Epithelial cell of proximal tubule (primary cell): ENCODE measurements at regions not wholly inside any gene's neighbourhood (a gene's known extent, or its start where the extent isn't known, plus 50 kb on each side); places are given as distances from the start of the nearest gene placed in this dataset.

ENCODE experiments used
- DNase-seq: peaks from one replicate; pipeline ENCODE4 v3.0.0-alpha.2; 2011; ENCODE audit warnings: low read depth
- H3K4me3 ChIP-seq: 2 replicates; pipeline ENCODE4 v1.5.1; 2011; ENCODE audit warnings: low read depth, mild to moderate bottlenecking, low read length
- TF ChIP-seq, protein P1 (sequence below): conservative IDR thresholded peaks from 2 replicates; pipeline ENCODE4 v1.5.1; 2012; ENCODE audit warnings: low read depth, mild to moderate bottlenecking, low read length

GRCh38 chr10:98321186-98321780 lies 53.3 kb upstream of the LOXL4 start:
- no peak overlapping the region for H3K4me3 ChIP-seq
- TF ChIP-seq, protein P1, sequence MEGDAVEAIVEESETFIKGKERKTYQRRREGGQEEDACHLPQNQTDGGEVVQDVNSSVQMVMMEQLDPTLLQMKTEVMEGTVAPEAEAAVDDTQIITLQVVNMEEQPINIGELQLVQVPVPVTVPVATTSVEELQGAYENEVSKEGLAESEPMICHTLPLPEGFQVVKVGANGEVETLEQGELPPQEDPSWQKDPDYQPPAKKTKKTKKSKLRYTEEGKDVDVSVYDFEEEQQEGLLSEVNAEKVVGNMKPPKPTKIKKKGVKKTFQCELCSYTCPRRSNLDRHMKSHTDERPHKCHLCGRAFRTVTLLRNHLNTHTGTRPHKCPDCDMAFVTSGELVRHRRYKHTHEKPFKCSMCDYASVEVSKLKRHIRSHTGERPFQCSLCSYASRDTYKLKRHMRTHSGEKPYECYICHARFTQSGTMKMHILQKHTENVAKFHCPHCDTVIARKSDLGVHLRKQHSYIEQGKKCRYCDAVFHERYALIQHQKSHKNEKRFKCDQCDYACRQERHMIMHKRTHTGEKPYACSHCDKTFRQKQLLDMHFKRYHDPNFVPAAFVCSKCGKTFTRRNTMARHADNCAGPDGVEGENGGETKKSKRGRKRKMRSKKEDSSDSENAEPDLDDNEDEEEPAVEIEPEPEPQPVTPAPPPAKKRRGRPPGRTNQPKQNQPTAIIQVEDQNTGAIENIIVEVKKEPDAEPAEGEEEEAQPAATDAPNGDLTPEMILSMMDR = no peak
- no peak for DNase-seq

DNA sequence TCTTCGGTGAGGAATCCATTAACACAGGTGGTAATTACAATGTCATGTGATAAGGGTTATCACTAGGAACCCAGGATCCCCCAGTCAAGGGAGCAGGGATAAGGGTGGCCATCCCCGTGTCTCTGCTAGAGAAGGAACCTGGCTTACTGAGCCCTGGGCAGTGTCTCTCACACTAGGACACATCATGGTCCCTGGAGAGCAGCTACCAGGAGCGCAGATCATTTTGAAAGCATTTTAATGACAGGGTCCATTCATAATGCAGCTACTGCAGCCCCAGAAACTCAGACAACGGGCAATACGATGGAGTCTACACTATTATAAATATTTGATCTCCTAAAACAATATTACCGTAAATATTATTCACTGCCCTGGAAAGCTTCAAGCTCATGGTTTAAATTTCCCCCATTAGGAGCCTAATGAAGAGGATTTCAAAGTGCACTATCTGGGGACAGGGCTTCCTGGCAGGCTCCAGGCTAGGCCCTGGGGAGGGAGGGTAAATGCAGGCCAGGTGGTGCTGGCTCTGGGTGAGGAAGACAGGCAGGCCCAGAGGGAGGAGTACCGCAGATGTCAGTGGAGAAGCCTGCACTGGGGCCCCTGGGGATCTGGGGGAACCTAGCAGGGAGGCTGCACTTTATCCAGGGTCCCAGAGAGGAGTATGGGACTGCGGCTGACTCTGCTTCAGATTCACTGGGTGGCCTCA lies 52.6 kb upstream of the LOXL4 start:
- no peak overlapping the region for H3K4me3 ChIP-seq
- TF ChIP-seq, protein P1 = no peak
- no peak for DNase-seq

DNA sequence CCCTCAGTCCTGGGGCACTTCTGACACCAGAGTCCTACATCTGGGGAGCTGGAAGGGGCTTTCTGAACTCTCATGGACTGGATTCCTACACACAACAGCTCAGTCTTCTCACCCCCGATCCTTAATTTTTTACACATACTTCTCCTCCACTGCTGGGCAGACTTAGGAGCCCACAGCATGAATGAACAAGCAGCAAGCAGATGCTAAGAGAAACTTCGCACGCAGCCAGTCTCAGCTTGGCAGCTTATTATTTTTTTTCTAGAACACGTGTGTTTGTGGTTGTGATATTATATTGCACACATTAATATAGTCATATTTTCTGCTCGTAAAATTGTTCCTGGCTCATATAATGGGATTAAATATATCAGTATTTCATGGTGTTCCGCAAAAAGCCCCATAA lies 50.9 kb upstream of the LOXL4 start:
- TF ChIP-seq, protein P1 = no peak
- no peak for DNase-seq
- no peak overlapping the region for H3K4me3 ChIP-seq
